ENCODE measurements at regions not wholly inside any gene's neighbourhood (a gene's known extent, or its start where the extent isn't known, plus 50 kb on each side); places are given as distances from the start of the nearest gene placed in this dataset.

GRCh38 chr3:111472556-111472955, 69.4 kb upstream of the CD96 start:
- Histone ChIP-seq H3K9me3 (ENCODE audit: control insufficient read depth, insufficient read depth, low read depth, low read length) (no peaks in the 10 kb centered on the region), H3K4me1 (ENCODE audit: control insufficient read depth, insufficient read depth, low read length) (no peaks in the 10 kb centered on the region), H3K27ac (ENCODE audit: extremely low read depth, low read depth, low read length) (no peak overlapping the region), H3K36me3 (ENCODE audit: control insufficient read depth in 2 of 2, insufficient read depth in 1 of 2, low read length in 2 of 2) (no peaks in the 10 kb centered on the region), H3K4me3 (ENCODE audit: low read depth, low read length) (no peak overlapping the region)
- no peak for TF ChIP-seq EGR2 (tag by site-specific recombination; IDR thresholded peaks at IDR 0.05; ENCODE audit: low read depth)
- no peak for TF ChIP-seq ZBTB7A (tag by site-specific recombination; IDR thresholded peaks at IDR 0.05; ENCODE audit: low read depth)
- no peak for TF ChIP-seq HOXD13 (CRISPR knock-in tag; IDR thresholded peaks at IDR 0.05; ENCODE audit: borderline replicate concordance)
- no peak for TF ChIP-seq HOXC10 (CRISPR knock-in tag; IDR thresholded peaks at IDR 0.05)
- TF ChIP-seq ZNF239 (tag by site-specific recombination; IDR thresholded peaks at IDR 0.05), result no peak
- TF ChIP-seq ZNF366 (tag by site-specific recombination; conservative IDR thresholded peaks at IDR 0.05), result no peak
- no peak for TF ChIP-seq ZNF629 (tag by site-specific recombination; IDR thresholded peaks at IDR 0.05)
- TF ChIP-seq ZBTB1 (tag by site-specific recombination; IDR thresholded peaks at IDR 0.05), result no peak
- no peak for TF ChIP-seq ZNF777 (tag by site-specific recombination; IDR thresholded peaks at IDR 0.05; ENCODE audit: borderline replicate concordance)
- no peak for TF ChIP-seq ZNF791 (tag by site-specific recombination; IDR thresholded peaks at IDR 0.05)
- no peak for TF ChIP-seq ZBTB10 (tag by site-specific recombination; IDR thresholded peaks at IDR 0.05)
- TF ChIP-seq REST (tag by site-specific recombination; IDR thresholded peaks at IDR 0.05), result no peak
- TF ChIP-seq ZBTB6 (tag by site-specific recombination; IDR thresholded peaks at IDR 0.05), result no peak
- TF ChIP-seq ZNF704 (tag by site-specific recombination; IDR thresholded peaks at IDR 0.05), result no peak
- no peak for TF ChIP-seq ZNF26 (tag by site-specific recombination; IDR thresholded peaks at IDR 0.05)
- TF ChIP-seq ZNF544 (tag by site-specific recombination; IDR thresholded peaks at IDR 0.05), result no peak
- no peak for TF ChIP-seq ZNF341 (tag by site-specific recombination; IDR thresholded peaks at IDR 0.05; ENCODE audit: low read depth)
- no peak for TF ChIP-seq ZFP41 (tag by site-specific recombination; IDR thresholded peaks at IDR 0.05; ENCODE audit: borderline replicate concordance)
- TF ChIP-seq ZNF37A (tag by site-specific recombination; IDR thresholded peaks at IDR 0.05), result no peak
- CTCF ChIA-PET, result no interaction called here
- POLR2A ChIA-PET, result no interaction called here

All from HEK293 (cell line).